Liver (tissue), 3 donors: ENCODE measurements at regions not wholly inside any gene's neighbourhood (a gene's known extent, or its start where the extent isn't known, plus 50 kb on each side); places are given as distances from the start of the nearest gene placed in this dataset.

Source experiments
- CTCF ChIP-seq: fragments of 150-350 bp; IDR thresholded peaks from 2 replicates; pipeline ENCODE4 v1.5.1; 2017; ENCODE audit warnings: improper control_type of control experiment, low read depth, low read length; ENCODE audit not compliant: missing input control
- EGR1 ChIP-seq, 2 donors: IDR thresholded peaks; 2 replicates each; pipeline ENCODE4 v1.6.1; 2016 to 2018; ENCODE audit warnings: antibody characterized with exemption in 2 of 2, low read depth in 2 of 2
- GABPA ChIP-seq, 2 donors: IDR thresholded peaks in 1 of 2; conservative IDR thresholded peaks in 1 of 2; 2 replicates each; pipeline ENCODE4 v1.6.1; 2016; ENCODE audit warnings: antibody characterized with exemption in 2 of 2, mild to moderate bottlenecking in 1 of 2, moderate library complexity in 1 of 2
- JUND ChIP-seq, 2 donors: IDR thresholded peaks; 2 replicates each; pipeline ENCODE4 v1.6.1; 2016; ENCODE audit warnings: antibody characterized with exemption in 2 of 2
- TAF1 ChIP-seq: conservative IDR thresholded peaks from 2 replicates; pipeline ENCODE4 v1.6.1; 2016; ENCODE audit warnings: antibody characterized with exemption, mild to moderate bottlenecking
- YY1 ChIP-seq: IDR thresholded peaks from 2 replicates; pipeline ENCODE4 v1.6.1; 2016; ENCODE audit warnings: antibody characterized with exemption, mild to moderate bottlenecking
- ZBTB33 ChIP-seq: IDR thresholded peaks from 2 replicates; pipeline ENCODE4 v1.6.1; 2016; ENCODE audit warnings: antibody characterized with exemption
- donor health status: healthy.
- donor health status: healthy.

- TF ChIP-seq CTCF = no peak
- TF ChIP-seq EGR1 (IDR thresholded peaks at IDR 0.05; ENCODE audit: low read depth in 2 of 2) = no peak
- no peak for TF ChIP-seq ZBTB33
- TF ChIP-seq TAF1 = no peak
- TF ChIP-seq GABPA (IDR thresholded peaks at IDR 0.05 in 1 of 2, conservative IDR thresholded peaks at IDR 0.05 in 1 of 2) = no peak
- TF ChIP-seq YY1 = no peak
- no peak for TF ChIP-seq JUND (IDR thresholded peaks at IDR 0.05)
Observed at GRCh38 chr11:11090495-11090894, 232.6 kb upstream of the ZBED5 start.
